ENCODE measurements at regions not wholly inside any gene's neighbourhood (a gene's known extent, or its start where the extent isn't known, plus 50 kb on each side); places are given as distances from the start of the nearest gene placed in this dataset.

DNA sequence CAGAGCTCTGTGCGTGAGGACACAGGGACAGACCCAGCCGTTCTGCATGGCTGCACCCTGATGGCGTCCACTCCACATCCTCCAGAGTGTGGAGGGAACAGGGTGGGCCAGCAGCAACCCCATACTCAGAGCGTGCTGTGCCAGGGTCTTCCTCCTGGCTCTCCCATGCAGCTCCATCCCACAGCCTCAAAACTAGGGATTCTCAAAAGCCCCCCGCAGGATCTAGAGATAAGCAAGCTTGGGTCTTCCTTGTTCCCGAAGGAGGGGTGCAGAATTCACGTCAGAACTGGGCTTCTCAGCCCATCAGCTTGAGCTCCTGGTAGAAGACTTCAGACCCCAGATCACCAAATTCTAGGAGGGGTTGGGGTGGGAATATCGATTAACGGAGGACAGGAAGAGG lies 858.8 kb downstream of the TBC1D22A start:
- peaks cover 0 to 9% (median 4%) of the 10 kb centered on the region in 3 donors for H3K27me3 ChIP-seq
- no peaks in the 10 kb centered on the region for H3K36me3 ChIP-seq
- H3K4me1 ChIP-seq, result no peaks in the 10 kb centered on the region
- no peaks in the 10 kb centered on the region for H3K9me3 ChIP-seq
- TF ChIP-seq, protein P1, sequence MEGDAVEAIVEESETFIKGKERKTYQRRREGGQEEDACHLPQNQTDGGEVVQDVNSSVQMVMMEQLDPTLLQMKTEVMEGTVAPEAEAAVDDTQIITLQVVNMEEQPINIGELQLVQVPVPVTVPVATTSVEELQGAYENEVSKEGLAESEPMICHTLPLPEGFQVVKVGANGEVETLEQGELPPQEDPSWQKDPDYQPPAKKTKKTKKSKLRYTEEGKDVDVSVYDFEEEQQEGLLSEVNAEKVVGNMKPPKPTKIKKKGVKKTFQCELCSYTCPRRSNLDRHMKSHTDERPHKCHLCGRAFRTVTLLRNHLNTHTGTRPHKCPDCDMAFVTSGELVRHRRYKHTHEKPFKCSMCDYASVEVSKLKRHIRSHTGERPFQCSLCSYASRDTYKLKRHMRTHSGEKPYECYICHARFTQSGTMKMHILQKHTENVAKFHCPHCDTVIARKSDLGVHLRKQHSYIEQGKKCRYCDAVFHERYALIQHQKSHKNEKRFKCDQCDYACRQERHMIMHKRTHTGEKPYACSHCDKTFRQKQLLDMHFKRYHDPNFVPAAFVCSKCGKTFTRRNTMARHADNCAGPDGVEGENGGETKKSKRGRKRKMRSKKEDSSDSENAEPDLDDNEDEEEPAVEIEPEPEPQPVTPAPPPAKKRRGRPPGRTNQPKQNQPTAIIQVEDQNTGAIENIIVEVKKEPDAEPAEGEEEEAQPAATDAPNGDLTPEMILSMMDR (IDR thresholded peaks at IDR 0.05), result no peak
- TF ChIP-seq POLR2A (IDR thresholded peaks at IDR 0.05), result no peak
- TF ChIP-seq EP300 (IDR thresholded peaks at IDR 0.05), result no peak
- TF ChIP-seq POLR2AphosphoS5 (IDR thresholded peaks at IDR 0.05), result no peak
- H3K27ac ChIP-seq, result no peak overlapping the region
- peak; percentile 24 for DNase-seq
- intact Hi-C loops (cut with DNase I), result no loop called here
- H3K4me3 ChIP-seq, result no peak overlapping the region
- 72 to 81% methylated on average over 9 of the region's 9 CpGs for WGBS, 2 donors

DNA sequence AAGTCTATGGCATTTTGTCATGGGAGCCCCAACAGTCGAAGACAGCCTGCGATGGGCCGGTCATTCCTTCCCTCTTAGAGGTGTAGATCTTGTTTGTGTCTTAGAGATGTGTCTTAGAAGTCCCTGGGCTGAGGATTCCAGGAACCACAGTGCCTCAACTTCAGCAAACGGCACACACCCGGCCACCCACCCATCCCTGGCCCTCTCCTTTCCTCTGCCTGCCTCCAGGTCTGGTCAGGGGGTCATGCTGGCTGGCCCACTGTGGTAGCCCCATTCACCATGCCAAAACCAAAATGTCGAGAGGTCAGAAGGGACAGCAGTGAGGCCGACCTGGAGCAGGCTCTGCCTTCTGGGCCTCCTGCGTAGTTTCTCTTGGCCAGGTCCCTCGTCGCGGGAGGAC lies 857.9 kb downstream of the TBC1D22A start:
- H3K4me1 ChIP-seq, result no peaks in the 10 kb centered on the region
- 87 to 92% methylated on average over 11 of the region's 11 CpGs for WGBS, 2 donors
- H3K36me3 ChIP-seq, result no peaks in the 10 kb centered on the region
- no peaks in the 10 kb centered on the region for H3K9me3 ChIP-seq
- no peak overlapping the region for H3K4me3 ChIP-seq
- DNase-seq, result peak; percentile 46
- intact Hi-C loops (cut with DNase I), result no loop called here
- peaks cover 0 to 10% (median 4%) of the 10 kb centered on the region in 3 donors for H3K27me3 ChIP-seq
- no peak overlapping the region for H3K27ac ChIP-seq
- TF ChIP-seq EP300 (IDR thresholded peaks at IDR 0.05) (no peak), POLR2AphosphoS5 (IDR thresholded peaks at IDR 0.05) (no peak), POLR2A (IDR thresholded peaks at IDR 0.05) (no peak)
- TF ChIP-seq, protein P1 (IDR thresholded peaks at IDR 0.05), result no peak

DNA sequence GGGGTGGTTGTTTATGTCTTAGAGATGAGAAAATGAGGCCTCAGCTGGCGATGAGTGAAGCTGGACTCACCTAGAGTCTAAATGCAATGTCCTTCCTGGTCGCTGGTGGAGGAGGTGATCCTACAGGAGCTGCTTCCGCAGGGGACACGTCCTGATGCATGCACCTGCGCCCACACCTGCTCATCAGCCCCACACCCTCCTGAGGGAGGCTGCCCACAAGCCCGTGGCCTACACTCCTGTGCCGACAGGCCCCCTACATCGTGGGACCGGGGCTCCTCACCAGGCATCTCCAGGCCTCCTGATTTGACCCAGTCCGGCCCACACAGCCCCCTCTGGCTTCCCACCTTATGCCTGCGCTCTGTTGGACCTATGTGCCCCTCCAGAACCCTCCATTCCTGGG lies 857.2 kb downstream of the TBC1D22A start:
- Histone ChIP-seq H3K4me1 (no peaks in the 10 kb centered on the region), H3K4me3 (no peak overlapping the region), H3K9me3 (no peaks in the 10 kb centered on the region), H3K36me3 (no peaks in the 10 kb centered on the region), H3K27me3 (peaks cover 0 to 10% (median 4%) of the 10 kb centered on the region in 3 donors), H3K27ac (no peak overlapping the region)
- 69 to 86% methylated on average over 11 of the region's 11 CpGs for WGBS, 2 donors
- intact Hi-C loops (cut with DNase I), result no loop called here
- no peak for TF ChIP-seq POLR2A (IDR thresholded peaks at IDR 0.05)
- TF ChIP-seq EP300 (IDR thresholded peaks at IDR 0.05), result no peak
- peak; percentile 61 for DNase-seq

DNA sequence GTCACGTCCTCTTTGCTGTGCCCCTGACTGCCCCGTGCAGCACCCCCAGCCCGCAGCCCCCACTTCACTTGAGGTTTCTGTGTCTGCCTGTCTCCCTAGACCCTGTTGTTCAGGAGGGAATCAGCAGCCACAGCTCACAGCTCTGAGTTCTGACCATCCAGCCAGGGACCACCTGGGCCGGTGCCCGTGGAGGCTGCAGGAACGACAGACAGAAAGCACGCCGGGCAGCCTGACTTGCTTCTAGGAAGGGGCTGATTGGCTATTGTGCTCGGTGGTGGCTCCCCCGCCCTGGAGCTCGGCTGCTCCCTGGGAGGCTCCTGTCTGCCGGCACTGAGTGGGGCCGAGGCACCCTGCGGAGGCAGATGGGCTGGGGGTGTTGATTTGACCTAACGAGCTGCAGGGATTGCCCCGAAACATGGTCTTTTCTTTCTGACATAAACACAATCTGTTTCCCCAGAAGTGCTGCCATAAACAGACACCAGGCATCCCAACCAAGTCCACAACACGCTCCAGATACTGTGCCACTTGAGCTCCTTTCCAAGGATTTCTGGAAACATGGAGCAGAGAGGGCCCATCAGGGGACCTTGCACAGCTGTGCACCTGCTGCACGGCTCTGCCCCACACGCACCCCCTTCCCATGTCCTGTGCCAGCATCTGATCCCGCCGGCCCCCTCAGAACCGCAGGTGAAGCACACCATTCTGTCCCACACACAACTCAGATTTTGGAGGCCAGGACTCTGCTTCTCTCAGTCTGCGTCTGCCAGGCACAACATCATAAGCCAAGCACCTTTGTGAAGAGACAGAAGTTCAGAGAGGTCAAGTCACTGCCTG lies 855.9 kb downstream of the TBC1D22A start:
- no peak overlapping the region for H3K27ac ChIP-seq
- H3K9me3 ChIP-seq, result no peaks in the 10 kb centered on the region
- no peak for TF ChIP-seq POLR2AphosphoS5 (IDR thresholded peaks at IDR 0.05)
- peak; percentile 52 for DNase-seq
- H3K36me3 ChIP-seq, result no peaks in the 10 kb centered on the region
- no peaks in the 10 kb centered on the region for H3K4me1 ChIP-seq
- intact Hi-C loops (cut with DNase I), result no loop called here
- H3K27me3 ChIP-seq, result peaks cover 0 to 10% (median 4%) of the 10 kb centered on the region in 3 donors
- WGBS, 2 donors, result 39 to 41% methylated on average over 23 of the region's 23 CpGs
- no peak overlapping the region for H3K4me3 ChIP-seq

DNA sequence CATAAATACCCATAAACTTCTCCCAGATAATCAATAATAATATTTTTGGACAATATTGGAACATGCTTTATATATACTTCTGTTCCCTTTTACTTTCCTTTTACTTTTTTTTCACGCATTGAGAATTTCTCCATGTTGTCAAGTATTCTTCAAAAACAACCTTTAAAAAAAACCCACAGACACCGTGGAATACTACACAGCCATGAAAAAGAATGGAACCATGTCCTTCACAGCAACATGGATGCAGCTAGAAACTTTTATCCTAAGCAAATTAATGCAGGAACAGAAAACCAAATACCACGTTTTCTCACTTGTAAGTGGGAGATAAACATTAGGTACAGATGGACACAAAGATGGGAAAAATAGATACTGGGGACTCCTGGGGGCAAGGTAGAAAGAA lies 854.7 kb downstream of the TBC1D22A start:
- no peaks in the 10 kb centered on the region for H3K9me3 ChIP-seq
- no peaks in the 10 kb centered on the region for H3K36me3 ChIP-seq
- TF ChIP-seq POLR2A (IDR thresholded peaks at IDR 0.05) (no peak), EP300 (IDR thresholded peaks at IDR 0.05) (no peak), POLR2AphosphoS5 (IDR thresholded peaks at IDR 0.05) (no peak)
- TF ChIP-seq, protein P1 (IDR thresholded peaks at IDR 0.05), result no peak
- 80 to 87% methylated on average over 3 of the region's 3 CpGs for WGBS, 2 donors
- no peaks in the 10 kb centered on the region for H3K4me1 ChIP-seq
- peaks cover 0 to 10% (median 4%) of the 10 kb centered on the region in 3 donors for H3K27me3 ChIP-seq
- H3K4me3 ChIP-seq, result no peak overlapping the region
- H3K27ac ChIP-seq, result no peak overlapping the region
- intact Hi-C loops (cut with DNase I), result no loop called here
- DNase-seq, result no peak
